ENCODE measurements at regions not wholly inside any gene's neighbourhood (a gene's known extent, or its start where the extent isn't known, plus 50 kb on each side); places are given as distances from the start of the nearest gene placed in this dataset.
A peak's percentile ranks its signal among the peaks of the same experiment; 100 is the strongest.
"Not testable (repeated sequence)": the region's sequence is repeated elsewhere in the genome, so short reads cannot be mapped to it uniquely, and the experiment has no call there.

DNA sequence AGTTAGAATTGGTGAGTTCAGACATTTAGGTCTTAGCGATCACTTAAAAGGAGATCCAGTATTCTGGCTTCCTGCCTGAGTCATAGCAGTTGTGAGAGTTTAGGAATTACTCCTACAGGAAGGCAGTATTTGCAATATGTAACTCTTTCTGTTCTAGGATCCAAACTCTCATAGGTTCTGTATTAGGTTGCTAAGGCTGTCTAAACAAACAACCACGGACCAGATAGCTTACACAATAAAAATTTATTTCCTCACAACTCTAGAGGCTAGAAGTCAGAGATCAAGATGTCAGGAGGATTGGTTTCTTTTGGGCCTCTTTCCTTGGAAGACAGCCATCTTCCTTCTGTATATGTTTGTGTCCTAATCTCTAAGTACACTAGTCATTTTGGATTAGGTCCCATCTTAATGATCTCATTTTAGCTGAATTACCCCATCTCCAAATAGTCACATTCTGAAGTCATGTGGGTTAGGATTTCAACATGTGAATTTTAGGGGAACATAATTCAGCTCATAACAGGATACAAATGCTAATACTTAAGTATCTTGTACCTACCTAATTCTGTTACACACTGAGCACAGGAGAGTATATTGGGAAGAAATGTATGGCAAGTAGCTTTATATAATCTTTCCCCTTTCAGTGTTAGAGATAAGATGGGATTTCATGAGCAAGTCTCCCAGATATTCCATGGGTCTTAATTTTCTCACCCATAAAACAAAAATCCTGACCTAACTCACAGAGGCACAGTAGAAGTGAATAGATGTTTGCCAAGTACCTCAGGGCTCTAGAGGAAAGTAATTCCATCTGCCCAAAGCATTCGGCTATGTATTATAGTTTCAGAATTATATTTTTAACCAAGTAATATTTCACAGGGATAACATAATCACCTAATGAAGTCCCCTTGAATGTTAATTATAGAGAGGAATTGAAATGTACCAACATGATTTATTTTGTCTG is 144.4 kb downstream of the PTBP2 start:
- DNase-seq, result no peak
- no peak overlapping the region for H3K4me3 ChIP-seq (ENCODE audit: insufficient read depth, low read depth, low read length)
- H3K36me3 ChIP-seq (replicated peaks; ENCODE audit: control insufficient read depth, insufficient read depth, low read length), result no peaks in the 10 kb centered on the region
- no peaks in the 10 kb centered on the region for H3K27me3 ChIP-seq (ENCODE audit: control insufficient read depth, insufficient read depth, low read length)

- Histone ChIP-seq H3K4me3 (ENCODE audit: insufficient read depth, low read depth, low read length) (no peak overlapping the region), H3K27me3 (ENCODE audit: control insufficient read depth, insufficient read depth, low read length) (no peaks in the 10 kb centered on the region), H3K36me3 (replicated peaks; ENCODE audit: control insufficient read depth, insufficient read depth, low read length) (no peaks in the 10 kb centered on the region)
- peak; percentile 21 for DNase-seq
Measured at GRCh38 chr1:96872757-96873156, 151.2 kb downstream of the PTBP2 start.

DNA sequence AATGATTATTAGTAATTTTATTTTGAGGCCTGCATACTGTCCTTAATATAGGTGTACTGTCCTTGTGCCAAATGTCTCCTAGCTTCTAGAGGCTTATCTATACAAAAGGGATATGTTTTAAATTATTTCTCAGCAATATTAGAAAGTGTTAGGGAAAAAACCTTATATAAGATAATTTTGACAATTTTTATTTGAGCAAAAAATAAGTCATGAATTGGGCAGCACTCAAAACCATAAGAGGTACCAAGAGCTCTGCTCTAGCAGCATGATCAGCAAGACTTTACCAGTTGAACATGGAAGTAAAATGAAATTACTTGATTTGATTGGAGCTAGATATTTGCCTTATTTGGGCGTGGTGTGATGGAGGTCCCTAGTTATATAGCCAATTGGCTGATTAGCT is 157.1 kb downstream of the PTBP2 start:
- Histone ChIP-seq H3K4me3 (ENCODE audit: insufficient read depth, low read depth, low read length) (no peak overlapping the region), H3K36me3 (replicated peaks; ENCODE audit: control insufficient read depth, insufficient read depth, low read length) (no peaks in the 10 kb centered on the region), H3K27me3 (ENCODE audit: control insufficient read depth, insufficient read depth, low read length) (no peaks in the 10 kb centered on the region)
- DNase-seq, result no peak

GRCh38 chr1:96880626-96881025 is 159.0 kb downstream of the PTBP2 start:
- DNase-seq, result no peak
- H3K27me3 ChIP-seq (ENCODE audit: control insufficient read depth, insufficient read depth, low read length), result no peaks in the 10 kb centered on the region
- no peak overlapping the region for H3K4me3 ChIP-seq (ENCODE audit: insufficient read depth, low read depth, low read length)
- H3K36me3 ChIP-seq (replicated peaks; ENCODE audit: control insufficient read depth, insufficient read depth, low read length), result no peaks in the 10 kb centered on the region

DNA sequence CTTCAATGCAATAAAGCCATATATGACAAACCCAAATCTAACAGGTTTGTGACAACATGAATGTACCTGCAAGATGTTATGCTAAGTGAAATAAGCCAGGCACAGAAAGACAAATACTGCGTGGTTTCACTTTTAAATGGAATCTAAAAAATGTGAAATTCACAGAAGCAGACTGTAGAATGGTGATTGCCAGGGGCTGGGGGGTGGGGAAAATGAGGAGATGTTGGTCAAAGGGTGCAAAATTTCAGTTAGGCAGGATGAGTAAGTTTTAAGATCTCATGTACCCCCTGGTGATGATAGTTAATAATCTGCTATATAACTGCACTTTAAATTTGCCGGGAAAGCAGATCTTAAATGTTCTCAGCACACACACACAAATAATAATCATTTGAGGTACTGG is 160.5 kb downstream of the PTBP2 start:
- no peak for DNase-seq
- Histone ChIP-seq H3K4me3 (ENCODE audit: insufficient read depth, low read depth, low read length) (no peak overlapping the region), H3K36me3 (replicated peaks; ENCODE audit: control insufficient read depth, insufficient read depth, low read length) (no peaks in the 10 kb centered on the region), H3K27me3 (ENCODE audit: control insufficient read depth, insufficient read depth, low read length) (no peaks in the 10 kb centered on the region)

DNA sequence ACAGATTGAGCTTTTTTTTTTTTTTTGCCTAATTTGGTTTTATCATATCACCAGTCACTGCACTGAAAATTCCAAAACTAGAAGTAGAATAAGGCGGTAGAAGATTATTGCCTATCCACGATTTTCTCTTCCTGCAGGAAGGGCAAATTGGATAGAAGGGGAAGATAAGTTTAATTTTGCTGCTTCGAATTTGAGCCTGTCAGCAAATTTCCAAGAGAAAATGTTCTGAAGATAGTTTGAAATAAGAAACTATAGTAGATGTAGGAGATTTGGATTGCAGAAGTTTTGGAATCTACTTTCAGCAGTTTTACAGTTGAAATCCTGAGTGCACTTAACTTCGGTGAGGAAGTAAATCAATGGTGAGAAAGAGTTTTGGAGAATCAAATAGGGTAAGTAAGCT is 164.9 kb downstream of the PTBP2 start:
- no peaks in the 10 kb centered on the region for H3K36me3 ChIP-seq (replicated peaks; ENCODE audit: control insufficient read depth, insufficient read depth, low read length)
- DNase-seq, result no peak
- no peaks in the 10 kb centered on the region for H3K27me3 ChIP-seq (ENCODE audit: control insufficient read depth, insufficient read depth, low read length)
- H3K4me3 ChIP-seq (ENCODE audit: insufficient read depth, low read depth, low read length), result no peak overlapping the region

DNA sequence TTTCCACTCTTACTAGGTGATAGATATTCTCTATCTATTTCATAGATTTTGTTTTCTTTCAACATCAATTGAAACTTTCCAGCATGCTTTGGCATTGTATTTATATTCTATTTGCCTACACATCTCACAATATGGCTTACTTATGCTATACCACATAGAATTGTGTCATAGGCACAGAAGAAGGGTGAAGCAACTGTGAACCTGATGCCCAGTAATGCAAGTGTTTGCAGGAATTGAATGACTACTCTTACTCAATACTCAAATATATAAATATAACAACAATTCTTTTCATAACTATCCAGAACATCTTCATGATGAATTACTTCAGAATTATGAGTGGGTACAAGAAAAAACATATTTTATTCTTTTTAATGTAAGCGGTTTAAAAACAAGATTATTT is 165.9 kb downstream of the PTBP2 start:
- H3K27me3 ChIP-seq (ENCODE audit: control insufficient read depth, insufficient read depth, low read length), result no peaks in the 10 kb centered on the region
- H3K4me3 ChIP-seq (ENCODE audit: insufficient read depth, low read depth, low read length), result no peak overlapping the region
- H3K36me3 ChIP-seq (replicated peaks; ENCODE audit: control insufficient read depth, insufficient read depth, low read length), result no peaks in the 10 kb centered on the region
- DNase-seq, result no peak

GRCh38 chr1:96901783-96902363 is 180.3 kb downstream of the PTBP2 start:
- no peak for DNase-seq
- no peak overlapping the region for H3K4me3 ChIP-seq (ENCODE audit: insufficient read depth, low read depth, low read length)
- H3K27me3 ChIP-seq (ENCODE audit: control insufficient read depth, insufficient read depth, low read length), result no peaks in the 10 kb centered on the region
- H3K36me3 ChIP-seq (replicated peaks; ENCODE audit: control insufficient read depth, insufficient read depth, low read length), result no peaks in the 10 kb centered on the region

- DNase-seq, result no peak
- Histone ChIP-seq H3K36me3 (replicated peaks; ENCODE audit: control insufficient read depth, insufficient read depth, low read length) (no peaks in the 10 kb centered on the region), H3K27me3 (ENCODE audit: control insufficient read depth, insufficient read depth, low read length) (no peaks in the 10 kb centered on the region), H3K4me3 (ENCODE audit: insufficient read depth, low read depth, low read length) (no peak overlapping the region)
Measured at GRCh38 chr1:96912248-96912647, 190.7 kb downstream of the PTBP2 start.

DNA sequence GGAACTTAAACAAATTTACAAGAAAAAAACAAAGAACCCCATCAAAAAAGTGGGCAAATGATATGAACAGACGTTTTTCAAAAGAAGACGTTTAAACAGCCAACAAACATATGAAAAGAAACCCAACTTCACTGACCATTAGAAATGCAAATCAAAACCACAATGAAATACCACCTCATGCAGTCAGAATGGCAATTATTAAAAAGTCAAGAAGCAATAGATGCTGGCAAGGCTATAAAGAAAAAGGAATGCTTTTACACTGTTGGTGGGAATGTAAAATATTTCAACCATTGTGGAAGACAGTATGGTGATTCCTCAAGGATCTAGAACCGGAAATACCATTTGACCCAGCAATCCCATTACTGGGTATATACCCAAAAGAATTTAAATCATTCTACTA is 194.1 kb downstream of the PTBP2 start:
- H3K27me3 ChIP-seq (ENCODE audit: control insufficient read depth, insufficient read depth, low read length); DNase-seq; H3K4me3 ChIP-seq (ENCODE audit: insufficient read depth, low read depth, low read length); H3K36me3 ChIP-seq (replicated peaks; ENCODE audit: control insufficient read depth, insufficient read depth, low read length): not testable (repeated sequence)

GRCh38 chr1:96918406-96918805 is 196.8 kb downstream of the PTBP2 start:
- no peaks in the 10 kb centered on the region for H3K27me3 ChIP-seq (ENCODE audit: control insufficient read depth, insufficient read depth, low read length)
- no peak for DNase-seq
- no peak overlapping the region for H3K4me3 ChIP-seq (ENCODE audit: insufficient read depth, low read depth, low read length)
- H3K36me3 ChIP-seq (replicated peaks; ENCODE audit: control insufficient read depth, insufficient read depth, low read length), result no peaks in the 10 kb centered on the region

DNA sequence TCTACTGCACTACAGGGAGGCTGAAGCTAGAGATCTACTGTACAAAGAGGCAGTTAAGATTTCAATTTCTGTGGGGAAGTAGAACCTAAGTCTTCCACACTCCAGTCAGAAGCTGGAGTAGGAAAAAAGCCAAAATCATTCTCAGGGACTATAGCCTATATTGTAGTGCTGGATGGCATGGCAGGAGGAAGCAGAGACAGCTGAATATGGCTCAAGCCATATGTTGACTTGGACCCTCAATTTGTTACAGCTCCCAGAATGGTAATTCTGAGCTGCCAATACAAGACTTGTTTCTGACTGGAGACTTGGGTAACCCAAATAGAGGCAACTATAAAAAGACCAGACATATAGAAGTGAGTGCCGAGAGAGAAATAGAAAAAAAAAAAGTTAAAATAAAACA is 200.6 kb downstream of the PTBP2 start:
- Histone ChIP-seq H3K36me3 (replicated peaks; ENCODE audit: control insufficient read depth, insufficient read depth, low read length) (no peaks in the 10 kb centered on the region), H3K27me3 (ENCODE audit: control insufficient read depth, insufficient read depth, low read length) (no peaks in the 10 kb centered on the region), H3K4me3 (ENCODE audit: insufficient read depth, low read depth, low read length) (no peak overlapping the region)
- no peak for DNase-seq

- no peak overlapping the region for H3K4me3 ChIP-seq (ENCODE audit: insufficient read depth, low read depth, low read length)
- H3K36me3 ChIP-seq (replicated peaks; ENCODE audit: control insufficient read depth, insufficient read depth, low read length), result no peaks in the 10 kb centered on the region
- no peak for DNase-seq
- no peaks in the 10 kb centered on the region for H3K27me3 ChIP-seq (ENCODE audit: control insufficient read depth, insufficient read depth, low read length)
Measured at GRCh38 chr1:96923753-96924152, 202.2 kb downstream of the PTBP2 start.

DNA sequence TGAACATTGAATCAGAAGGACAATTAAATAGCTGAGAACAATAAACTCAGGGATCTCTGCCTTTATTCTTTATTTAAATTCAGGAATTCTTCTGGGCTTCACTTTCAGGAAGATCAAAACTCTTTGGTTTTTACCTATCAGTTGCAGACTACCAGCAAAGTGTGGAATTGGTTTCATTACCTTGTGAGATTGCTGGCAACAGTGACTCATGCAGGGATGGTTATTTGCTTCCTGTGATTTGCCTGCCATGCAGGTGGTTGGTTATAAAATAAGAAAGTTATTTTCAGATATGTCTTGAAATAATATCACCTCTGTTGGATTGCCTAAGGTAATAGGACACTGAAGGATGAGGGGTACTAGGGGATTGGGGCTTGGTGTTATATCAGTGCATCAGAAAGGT is 204.6 kb downstream of the PTBP2 start:
- H3K4me3 ChIP-seq (ENCODE audit: insufficient read depth, low read depth, low read length), result no peak overlapping the region
- no peaks in the 10 kb centered on the region for H3K27me3 ChIP-seq (ENCODE audit: control insufficient read depth, insufficient read depth, low read length)
- no peak for DNase-seq
- no peaks in the 10 kb centered on the region for H3K36me3 ChIP-seq (replicated peaks; ENCODE audit: control insufficient read depth, insufficient read depth, low read length)

DNA sequence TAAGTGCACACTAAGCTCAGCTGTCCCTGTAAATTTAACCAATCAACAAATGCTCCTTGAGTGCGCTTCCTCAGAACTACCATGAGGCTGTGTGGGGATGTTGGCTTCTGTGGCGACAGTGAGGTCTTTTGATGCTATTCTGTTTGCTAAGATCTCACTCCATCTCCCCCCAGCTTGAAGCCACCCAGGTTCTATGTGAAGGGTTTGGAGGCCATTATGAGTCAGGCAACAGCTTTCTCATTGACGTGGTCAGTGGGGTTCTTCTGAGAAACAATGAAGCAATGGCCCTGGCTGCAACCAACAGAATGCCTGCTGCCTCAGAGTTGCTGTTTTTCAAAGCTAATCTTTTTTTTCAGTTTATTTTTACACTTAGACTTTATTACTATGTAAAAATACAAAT is 205.5 kb downstream of the PTBP2 start:
- Histone ChIP-seq H3K27me3 (ENCODE audit: control insufficient read depth, insufficient read depth, low read length) (no peaks in the 10 kb centered on the region), H3K36me3 (replicated peaks; ENCODE audit: control insufficient read depth, insufficient read depth, low read length) (no peaks in the 10 kb centered on the region), H3K4me3 (ENCODE audit: insufficient read depth, low read depth, low read length) (no peak overlapping the region)
- DNase-seq, result no peak
